SK-N-SH (cell line): ENCODE measurements at regions not wholly inside any gene's neighbourhood (a gene's known extent, or its start where the extent isn't known, plus 50 kb on each side); places are given as distances from the start of the nearest gene placed in this dataset.

Experiments used
- CTCF ChIA-PET: fragments of 300-600, 350-600 bp; formaldehyde crosslinking; extraction: SDS; loops from one replicate; lab custom pipeline; 2021; lab: Yijun Ruan, JAX
- POLR2A ChIA-PET: fragments of 350-600 bp; sonication (Branson Sonifier 250); formaldehyde crosslinking; extraction: SDS; loops from one replicate; lab custom pipeline; 2020; ENCODE audit warnings: antibody characterized with exemption, inconsistent platforms; lab: Yijun Ruan, JAX
- DNase-seq: peaks from one replicate; pipeline ENCODE4 v3.0.0; 2012
- H2AFZ ChIP-seq: fragments of 200-600 bp; sonication (generic); 2 replicates; pipeline ENCODE4 v1.8.1; 2016; ENCODE audit warnings: antibody characterized with exemption, mild to moderate bottlenecking, low read depth
- H3F3A ChIP-seq: fragments of 200-600 bp; sonication (generic); replicated peaks from 2 replicates; pipeline ENCODE3; 2016; ENCODE audit warnings: antibody characterized with exemption, mild to moderate bottlenecking; ENCODE audit not compliant: insufficient read depth
- H3K27ac ChIP-seq, 2 experiments: fragments of 200-500 bp in 1 of 2; fragments of 200-600 bp in 1 of 2; sonication (Bioruptor generic) in 1 of 2; sonication (generic), shearing (Covaris generic) in 1 of 2; 2 replicates each; pipeline versions ENCODE4 v1.5.1 to v1.6.1; 2014 to 2016; ENCODE audit warnings: low read depth in 2 of 2, inconsistent platforms in 1 of 2, low read length in 1 of 2, mild to moderate bottlenecking in 1 of 2, mixed read lengths in 1 of 2
- H3K27me3 ChIP-seq: fragments of 200-600 bp; sonication (generic), shearing (Covaris generic); 2 replicates; pipeline ENCODE4 v1.6.1; 2016; ENCODE audit warnings: mixed run types; ENCODE audit not compliant: insufficient read depth
- H3K36me3 ChIP-seq, 2 experiments: fragments of 200-500 bp in 1 of 2; fragments of 200-600 bp in 1 of 2; sonication (Bioruptor generic) in 1 of 2; sonication (generic) in 1 of 2; replicated peaks in 1 of 2; 2 replicates each; pipeline versions ENCODE3 to v1.5.1; 2014 to 2016; ENCODE audit warnings: low read length in 1 of 2, mild to moderate bottlenecking in 1 of 2; ENCODE audit not compliant: insufficient read depth in 2 of 2, control insufficient read depth in 1 of 2
- H3K4me1 ChIP-seq, 2 experiments: fragments of 200-500 bp in 1 of 2; fragments of 200-600 bp in 1 of 2; sonication (Bioruptor generic) in 1 of 2; sonication (generic), shearing (Covaris generic) in 1 of 2; 2 replicates each; pipeline versions ENCODE4 v1.5.1 to v1.6.1; 2014 to 2016; ENCODE audit warnings: low read depth in 1 of 2, low read length in 1 of 2, mixed run types in 1 of 2; ENCODE audit not compliant: insufficient read depth in 2 of 2, control insufficient read depth in 1 of 2
- H3K4me2 ChIP-seq: fragments of 200-600 bp; sonication (generic), shearing (Covaris generic); 2 replicates; pipeline ENCODE4 v1.6.1; 2017; ENCODE audit warnings: mixed run types
- H3K4me3 ChIP-seq, 2 experiments: fragments of 200-500 bp in 1 of 2; fragments of 200-600 bp in 1 of 2; sonication (Bioruptor generic) in 1 of 2; sonication (generic), shearing (Covaris generic) in 1 of 2; 2 replicates each; pipeline versions ENCODE4 v1.5.1 to v1.8.1; 2014 to 2016; ENCODE audit warnings: low read depth in 2 of 2, inconsistent platforms in 1 of 2, low read length in 1 of 2, mild to moderate bottlenecking in 1 of 2, mixed read lengths in 1 of 2, moderate library complexity in 1 of 2
- H3K79me2 ChIP-seq: fragments of 200-600 bp; sonication (generic); 2 replicates; pipeline ENCODE4 v1.8.1; 2017; ENCODE audit warnings: mild to moderate bottlenecking; ENCODE audit not compliant: insufficient read depth
- H3K9ac ChIP-seq: fragments of 200-600 bp; sonication (generic); 2 replicates; pipeline ENCODE4 v1.6.1; 2017; ENCODE audit warnings: mixed run types
- H3K9me2 ChIP-seq: fragments of 200-600 bp; sonication (generic); 2 replicates; pipeline ENCODE4 v1.6.1; 2017; ENCODE audit warnings: mixed run types
- H3K9me3 ChIP-seq: fragments of 200-600 bp; sonication (generic); 2 replicates; pipeline ENCODE4 v1.6.1; 2017; ENCODE audit warnings: mixed run types, mild to moderate bottlenecking, moderate library complexity
- H4K20me1 ChIP-seq: fragments of 200-600 bp; sonication (generic); 2 replicates; pipeline ENCODE4 v1.6.1; 2017; ENCODE audit warnings: mild to moderate bottlenecking, mixed run types; ENCODE audit not compliant: insufficient read depth
- CHD2 ChIP-seq: fragments of 150-350 bp; IDR thresholded peaks from 2 replicates; pipeline ENCODE4 v1.6.1; 2018; ENCODE audit warnings: low read length; ENCODE audit not compliant: partially characterized antibody
- ELF1 ChIP-seq: IDR thresholded peaks from 2 replicates; pipeline ENCODE4 v1.4.0; 2012
- EP300 ChIP-seq, 2 experiments: IDR thresholded peaks; 2 replicates each; pipeline versions ENCODE4 v1.4.0 to v1.6.1; 2012; ENCODE audit warnings: borderline replicate concordance in 1 of 2, low read depth in 1 of 2, low read length in 1 of 2
- FOSL2 ChIP-seq: IDR thresholded peaks from 2 replicates; pipeline ENCODE4 v1.4.0; 2012; ENCODE audit warnings: low read depth, mild to moderate bottlenecking, moderate library complexity, borderline replicate concordance
- FOXJ3 ChIP-seq: sonication (generic); formaldehyde crosslinking; IDR thresholded peaks from 2 replicates; pipeline ENCODE4 v1.5.1; 2020; ENCODE audit warnings: mild to moderate bottlenecking, missing genetic modification reagents
- FOXM1 ChIP-seq: IDR thresholded peaks from 2 replicates; pipeline ENCODE4 v1.4.0; 2012; ENCODE audit warnings: low read depth, mild to moderate bottlenecking
- GATA2 ChIP-seq: sonication (generic); formaldehyde crosslinking; IDR thresholded peaks from 2 replicates; pipeline ENCODE4 v1.5.0; 2020; ENCODE audit warnings: mild to moderate bottlenecking, missing genetic modification reagents
- MEF2A ChIP-seq: IDR thresholded peaks from 2 replicates; pipeline ENCODE4 v1.4.0; 2012; ENCODE audit warnings: low read depth, borderline replicate concordance
- MXI1 ChIP-seq: IDR thresholded peaks from 2 replicates; pipeline ENCODE4 v1.6.1; 2012; ENCODE audit warnings: mild to moderate bottlenecking, low read depth, low read length, improper control_type of control experiment
- NFIC ChIP-seq: IDR thresholded peaks from 2 replicates; pipeline ENCODE4 v1.4.0; 2012; ENCODE audit warnings: borderline replicate concordance
- POLR2AphosphoS5 ChIP-seq: IDR thresholded peaks from 2 replicates; pipeline ENCODE4 v1.6.1; 2012; ENCODE audit warnings: low read depth, low read length
- RCOR1 ChIP-seq: fragments of 150-350 bp; IDR thresholded peaks from 2 replicates; pipeline ENCODE4 v1.6.1; 2017; ENCODE audit warnings: antibody characterized with exemption, low read length
- RXRA ChIP-seq: IDR thresholded peaks from 2 replicates; pipeline ENCODE4 v1.4.0; 2012; ENCODE audit warnings: low read depth, mild to moderate bottlenecking, borderline replicate concordance
- SIN3A ChIP-seq: IDR thresholded peaks from 2 replicates; pipeline ENCODE4 v1.6.1; 2012; ENCODE audit warnings: low read depth, mild to moderate bottlenecking, low read length, moderate library complexity, borderline replicate concordance
- SMC3 ChIP-seq: IDR thresholded peaks from 2 replicates; pipeline ENCODE4 v1.6.1; 2012; ENCODE audit warnings: low read depth, low read length, improper control_type of control experiment
- TAF1 ChIP-seq: IDR thresholded peaks from 2 replicates; pipeline ENCODE4 v1.6.1; 2012; ENCODE audit warnings: low read depth, mild to moderate bottlenecking, low read length, moderate library complexity, borderline replicate concordance
- TEAD4 ChIP-seq: IDR thresholded peaks from 2 replicates; pipeline ENCODE4 v1.4.0; 2012; ENCODE audit warnings: mild to moderate bottlenecking, borderline replicate concordance; ENCODE audit not compliant: insufficient read depth
- YY1 ChIP-seq: IDR thresholded peaks from 2 replicates; pipeline ENCODE4 v1.4.0; 2012; ENCODE audit warnings: low read depth, mild to moderate bottlenecking
- WGBS: methylation state at CpG from one replicate; pipeline ENCODE4 v1.1.6; 2017; ENCODE audit warnings: low lambda C conversion rate; 5-methylcytosine and 5-hydroxymethylcytosine counted together
- TF ChIP-seq, protein P1 (sequence below): fragments of 150-350 bp; IDR thresholded peaks from 2 replicates; pipeline ENCODE4 v1.6.1; 2017; ENCODE audit warnings: antibody characterized with exemption, low read length, low read depth, borderline replicate concordance
- TF ChIP-seq, protein P2 (sequence below): IDR thresholded peaks from 2 replicates; pipeline ENCODE4; 2012
- TF ChIP-seq, protein P3 (sequence below): fragments of 150-350 bp; IDR thresholded peaks from 2 replicates; pipeline ENCODE4 v1.6.1; 2016; ENCODE audit warnings: mild to moderate bottlenecking, low read depth, low read length

DNA sequence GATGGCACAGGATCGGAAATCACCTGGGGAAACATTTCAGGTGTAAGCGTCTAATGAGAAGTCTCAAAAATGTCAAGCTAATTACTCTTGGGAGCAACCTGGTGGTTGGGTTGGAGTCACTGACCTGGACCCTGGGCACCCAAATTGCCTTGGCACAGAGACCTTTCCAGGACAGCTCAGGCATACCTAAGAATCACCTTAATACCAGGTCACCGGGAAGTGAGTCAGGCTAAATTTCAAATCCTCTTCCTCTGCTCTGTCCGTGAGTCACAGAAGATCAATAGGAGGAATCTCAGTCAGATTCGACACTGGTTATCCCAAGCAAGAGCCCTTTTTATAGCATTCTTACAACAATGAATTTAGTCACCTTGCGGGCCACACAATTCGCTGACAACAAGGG is 179.6 kb upstream of the CAMK1G start (continued):
- TF ChIP-seq RCOR1, result no peak
- no peak for TF ChIP-seq SIN3A
- TF ChIP-seq TAF1, result no peak
- TF ChIP-seq YY1, result no peak
- no peak for TF ChIP-seq SMC3
- TF ChIP-seq POLR2AphosphoS5, result no peak
- TF ChIP-seq, protein P1, sequence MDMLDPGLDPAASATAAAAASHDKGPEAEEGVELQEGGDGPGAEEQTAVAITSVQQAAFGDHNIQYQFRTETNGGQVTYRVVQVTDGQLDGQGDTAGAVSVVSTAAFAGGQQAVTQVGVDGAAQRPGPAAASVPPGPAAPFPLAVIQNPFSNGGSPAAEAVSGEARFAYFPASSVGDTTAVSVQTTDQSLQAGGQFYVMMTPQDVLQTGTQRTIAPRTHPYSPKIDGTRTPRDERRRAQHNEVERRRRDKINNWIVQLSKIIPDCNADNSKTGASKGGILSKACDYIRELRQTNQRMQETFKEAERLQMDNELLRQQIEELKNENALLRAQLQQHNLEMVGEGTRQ, result no peak
- TF ChIP-seq NFIC, result no peak
- no peak for TF ChIP-seq GATA2 (CRISPR knock-in tag)
- TF ChIP-seq MEF2A, result no peak
- no peak for TF ChIP-seq FOSL2

GRCh38 chr1:209404577-209404976 is 178.9 kb upstream of the CAMK1G start:
- peaks cover 2% of the 10 kb centered on the region for H3F3A ChIP-seq
- POLR2A ChIA-PET, result no interaction called here
- H4K20me1 ChIP-seq, result no peaks in the 10 kb centered on the region
- H3K4me3 ChIP-seq, result no peak overlapping the region
- no peaks in the 10 kb centered on the region for H3K9me3 ChIP-seq
- no peaks in the 10 kb centered on the region for H3K36me3 ChIP-seq
- 97% methylated on average over 3 of the region's 3 CpGs for WGBS
- H3K27ac ChIP-seq, result no peak overlapping the region
- H3K9ac ChIP-seq, result no peak overlapping the region
- no peak for DNase-seq
- no peaks in the 10 kb centered on the region for H3K79me2 ChIP-seq
- H3K27me3 ChIP-seq, result no peaks in the 10 kb centered on the region
- no peak overlapping the region for H2AFZ ChIP-seq
- peaks cover under 1 to 11% of the 10 kb centered on the region in 2 experiments; a peak in 3 of 4 replicates for H3K4me1 ChIP-seq
- H3K9me2 ChIP-seq, result no peaks in the 10 kb centered on the region
- H3K4me2 ChIP-seq, result no peak overlapping the region
- TF ChIP-seq, protein P2, sequence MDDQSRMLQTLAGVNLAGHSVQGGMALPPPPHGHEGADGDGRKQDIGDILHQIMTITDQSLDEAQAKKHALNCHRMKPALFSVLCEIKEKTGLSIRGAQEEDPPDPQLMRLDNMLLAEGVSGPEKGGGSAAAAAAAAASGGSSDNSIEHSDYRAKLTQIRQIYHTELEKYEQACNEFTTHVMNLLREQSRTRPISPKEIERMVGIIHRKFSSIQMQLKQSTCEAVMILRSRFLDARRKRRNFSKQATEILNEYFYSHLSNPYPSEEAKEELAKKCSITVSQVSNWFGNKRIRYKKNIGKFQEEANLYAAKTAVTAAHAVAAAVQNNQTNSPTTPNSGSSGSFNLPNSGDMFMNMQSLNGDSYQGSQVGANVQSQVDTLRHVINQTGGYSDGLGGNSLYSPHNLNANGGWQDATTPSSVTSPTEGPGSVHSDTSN, result 0 out of 2 replicates have a peak, but pooled peaks have one; percentile 22
- TF ChIP-seq CHD2, result no peak
- TF ChIP-seq EP300 (IDR thresholded peaks at IDR 0.05; ENCODE audit: borderline replicate concordance in 1 of 2, low read depth in 1 of 2, low read length in 1 of 2), result no peak
- TF ChIP-seq FOXJ3, result no peak
- CTCF ChIA-PET, result interaction anchor here (1.6 kb wide), 1 partner anchor 9 kb away, joined by 6 read pairs; no protein-coding TSS in a partner anchor

DNA sequence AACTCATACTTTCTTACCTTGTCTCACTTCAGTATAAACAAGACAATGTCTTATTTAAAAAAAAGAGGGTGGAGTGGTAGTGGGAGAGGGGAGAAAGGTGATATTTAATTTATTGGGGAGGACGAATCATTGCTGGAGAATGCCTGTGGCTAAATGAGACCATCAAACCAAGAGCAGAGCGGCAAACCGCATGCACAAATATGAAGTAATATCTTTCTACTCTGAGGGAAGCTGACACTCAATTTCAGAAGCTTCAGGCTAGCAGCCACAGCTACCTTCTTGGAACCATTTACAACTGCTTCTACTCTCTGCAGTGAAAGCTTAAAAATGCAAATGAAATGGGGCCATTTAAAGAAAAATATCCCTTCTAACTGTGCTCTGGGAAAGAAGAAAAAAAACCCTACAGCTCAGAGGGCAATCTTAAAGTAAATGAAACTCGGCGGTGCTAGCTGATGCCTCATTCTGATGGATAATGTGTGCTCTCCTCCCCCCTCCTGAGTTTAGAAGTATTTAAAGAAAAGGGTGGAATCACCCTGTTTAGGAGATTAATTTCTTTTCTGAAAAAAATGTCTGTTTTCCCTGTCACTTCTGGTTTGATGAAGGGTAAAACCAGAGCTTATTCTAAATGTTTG is 178.2 kb upstream of the CAMK1G start:
- no peak overlapping the region for H3K27ac ChIP-seq
- no peak for TF ChIP-seq SMC3
- TF ChIP-seq, protein P3, sequence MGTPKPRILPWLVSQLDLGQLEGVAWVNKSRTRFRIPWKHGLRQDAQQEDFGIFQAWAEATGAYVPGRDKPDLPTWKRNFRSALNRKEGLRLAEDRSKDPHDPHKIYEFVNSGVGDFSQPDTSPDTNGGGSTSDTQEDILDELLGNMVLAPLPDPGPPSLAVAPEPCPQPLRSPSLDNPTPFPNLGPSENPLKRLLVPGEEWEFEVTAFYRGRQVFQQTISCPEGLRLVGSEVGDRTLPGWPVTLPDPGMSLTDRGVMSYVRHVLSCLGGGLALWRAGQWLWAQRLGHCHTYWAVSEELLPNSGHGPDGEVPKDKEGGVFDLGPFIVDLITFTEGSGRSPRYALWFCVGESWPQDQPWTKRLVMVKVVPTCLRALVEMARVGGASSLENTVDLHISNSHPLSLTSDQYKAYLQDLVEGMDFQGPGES, result no peak
- no peak for TF ChIP-seq EP300 (IDR thresholded peaks at IDR 0.05; ENCODE audit: borderline replicate concordance in 1 of 2, low read depth in 1 of 2, low read length in 1 of 2)
- TF ChIP-seq ELF1, result no peak
- TF ChIP-seq RXRA, result no peak
- no peak for TF ChIP-seq FOXM1
- no peak for TF ChIP-seq POLR2AphosphoS5
- no peak for TF ChIP-seq SIN3A
- TF ChIP-seq MXI1, result no peak
- TF ChIP-seq TEAD4, result no peak
- TF ChIP-seq, all 33 proteins: peak for 0
- 0 out of 2 replicates have a peak overlapping the region, but pooled peaks have one; percentile 44 for H2AFZ ChIP-seq
- H3K9me2 ChIP-seq, result no peaks in the 10 kb centered on the region
- POLR2A ChIA-PET, result no interaction called here
- DNase-seq, result no peak
- 68% methylated on average over 5 of the region's 5 CpGs for WGBS
- H3K4me3 ChIP-seq, result no peak overlapping the region
- H3K9ac ChIP-seq, result no peak overlapping the region
- H3F3A ChIP-seq, result peaks cover 7% of the 10 kb centered on the region
- H3K9me3 ChIP-seq, result no peaks in the 10 kb centered on the region
- H3K4me1 ChIP-seq, result peaks cover 0 to 13% of the 10 kb centered on the region in 2 experiments; a peak in 2 of 4 replicates
- H3K36me3 ChIP-seq, result no peaks in the 10 kb centered on the region
- no peak overlapping the region for H3K4me2 ChIP-seq
- CTCF ChIA-PET, result no interaction called here
- no peaks in the 10 kb centered on the region for H3K79me2 ChIP-seq
- H4K20me1 ChIP-seq, result no peaks in the 10 kb centered on the region
- H3K27me3 ChIP-seq, result no peaks in the 10 kb centered on the region
